HFFc6 (cell line): ENCODE measurements at regions not wholly inside any gene's neighbourhood (a gene's known extent, or its start where the extent isn't known, plus 50 kb on each side); places are given as distances from the start of the nearest gene placed in this dataset.

Experiments used
- DNase-seq: peaks from one replicate; pipeline ENCODE4 v3.0.0-alpha.2; 2018
- H3K27ac Mint-ChIP-seq: 2 replicates; pipeline ENCODE4 v1.8.0; 2020; ENCODE audit warnings: mild to moderate bottlenecking, mixed read lengths
- H3K27me3 Mint-ChIP-seq: 2 replicates; pipeline ENCODE4 v1.8.0; 2021; ENCODE audit warnings: mild to moderate bottlenecking, moderate library complexity, mixed read lengths; ENCODE audit not compliant: insufficient read depth
- H3K36me3 Mint-ChIP-seq: 2 replicates; pipeline ENCODE4 v1.8.0; 2021; ENCODE audit warnings: low read depth, mixed read lengths
- H3K4me1 Mint-ChIP-seq: 2 replicates; pipeline ENCODE4 v1.8.0; 2020; ENCODE audit warnings: low read depth, mixed read lengths
- H3K4me3 Mint-ChIP-seq: 2 replicates; pipeline ENCODE4 v1.8.0; 2020; ENCODE audit warnings: mild to moderate bottlenecking, moderate library complexity, mixed read lengths
- H3K9me3 Mint-ChIP-seq: 2 replicates; pipeline ENCODE4 v1.8.0; 2020; ENCODE audit warnings: mild to moderate bottlenecking, mixed read lengths
- TF ChIP-seq, protein P1 (sequence below): fragments of 200-600 bp; sonication (generic); IDR thresholded peaks from 2 replicates; pipeline ENCODE4 v1.5.0; 2021; ENCODE audit warnings: antibody characterized with exemption, mild to moderate bottlenecking

DNA sequence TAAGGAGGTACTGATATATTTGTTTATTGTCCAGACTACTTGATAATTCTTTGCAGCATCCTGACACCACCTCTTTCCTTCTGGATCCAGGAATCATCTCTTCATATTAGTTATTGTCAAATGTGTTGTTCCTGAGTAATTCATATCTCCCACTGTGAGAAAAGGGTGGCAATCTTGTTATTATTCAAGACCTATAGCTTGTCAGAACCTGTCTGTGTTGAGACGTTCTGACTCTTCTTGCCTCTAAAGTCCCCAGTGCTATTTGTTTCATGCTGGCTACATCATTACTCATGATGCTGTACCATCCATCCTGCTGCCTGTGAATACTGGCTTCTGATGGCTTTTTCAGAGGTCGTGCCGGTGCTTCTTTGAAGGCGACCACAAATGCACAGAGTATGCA is 68.7 kb upstream of the TAF11L2 start:
- H3K4me3 Mint-ChIP-seq: no peak overlapping the region
- H3K27me3 Mint-ChIP-seq: peaks cover 28% of the 10 kb centered on the region
- H3K36me3 Mint-ChIP-seq: no peaks in the 10 kb centered on the region
- H3K9me3 Mint-ChIP-seq: no peaks in the 10 kb centered on the region
- no peak for DNase-seq
- H3K4me1 Mint-ChIP-seq: no peaks in the 10 kb centered on the region
- TF ChIP-seq, protein P1, sequence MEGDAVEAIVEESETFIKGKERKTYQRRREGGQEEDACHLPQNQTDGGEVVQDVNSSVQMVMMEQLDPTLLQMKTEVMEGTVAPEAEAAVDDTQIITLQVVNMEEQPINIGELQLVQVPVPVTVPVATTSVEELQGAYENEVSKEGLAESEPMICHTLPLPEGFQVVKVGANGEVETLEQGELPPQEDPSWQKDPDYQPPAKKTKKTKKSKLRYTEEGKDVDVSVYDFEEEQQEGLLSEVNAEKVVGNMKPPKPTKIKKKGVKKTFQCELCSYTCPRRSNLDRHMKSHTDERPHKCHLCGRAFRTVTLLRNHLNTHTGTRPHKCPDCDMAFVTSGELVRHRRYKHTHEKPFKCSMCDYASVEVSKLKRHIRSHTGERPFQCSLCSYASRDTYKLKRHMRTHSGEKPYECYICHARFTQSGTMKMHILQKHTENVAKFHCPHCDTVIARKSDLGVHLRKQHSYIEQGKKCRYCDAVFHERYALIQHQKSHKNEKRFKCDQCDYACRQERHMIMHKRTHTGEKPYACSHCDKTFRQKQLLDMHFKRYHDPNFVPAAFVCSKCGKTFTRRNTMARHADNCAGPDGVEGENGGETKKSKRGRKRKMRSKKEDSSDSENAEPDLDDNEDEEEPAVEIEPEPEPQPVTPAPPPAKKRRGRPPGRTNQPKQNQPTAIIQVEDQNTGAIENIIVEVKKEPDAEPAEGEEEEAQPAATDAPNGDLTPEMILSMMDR: no peak
- no peak overlapping the region for H3K27ac Mint-ChIP-seq

DNA sequence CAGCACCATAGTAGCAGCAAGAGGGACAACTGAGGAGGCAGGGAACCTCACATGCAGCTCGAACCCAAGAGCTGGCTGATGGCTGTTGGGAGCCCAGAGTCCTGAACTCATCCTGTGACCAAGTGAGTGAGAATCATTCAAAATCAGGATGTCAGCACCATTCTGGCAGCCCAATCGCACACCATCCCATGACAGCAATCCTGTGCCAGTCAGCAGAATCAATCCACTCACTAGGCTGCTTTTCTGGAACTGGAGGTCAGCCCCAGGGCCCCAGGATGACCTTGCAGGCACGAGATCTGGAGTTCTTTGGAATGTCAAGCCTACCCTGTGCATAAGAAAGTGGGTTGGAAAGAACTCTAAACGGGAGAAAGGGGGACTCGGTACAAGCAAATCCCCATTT is 67.8 kb upstream of the TAF11L2 start:
- Mint-ChIP-seq H3K4me1 (no peaks in the 10 kb centered on the region), H3K27me3 (peaks cover 20% of the 10 kb centered on the region), H3K4me3 (no peak overlapping the region), H3K36me3 (no peaks in the 10 kb centered on the region), H3K27ac (no peak overlapping the region), H3K9me3 (no peaks in the 10 kb centered on the region)
- TF ChIP-seq, protein P1: no peak
- DNase-seq: no peak

DNA sequence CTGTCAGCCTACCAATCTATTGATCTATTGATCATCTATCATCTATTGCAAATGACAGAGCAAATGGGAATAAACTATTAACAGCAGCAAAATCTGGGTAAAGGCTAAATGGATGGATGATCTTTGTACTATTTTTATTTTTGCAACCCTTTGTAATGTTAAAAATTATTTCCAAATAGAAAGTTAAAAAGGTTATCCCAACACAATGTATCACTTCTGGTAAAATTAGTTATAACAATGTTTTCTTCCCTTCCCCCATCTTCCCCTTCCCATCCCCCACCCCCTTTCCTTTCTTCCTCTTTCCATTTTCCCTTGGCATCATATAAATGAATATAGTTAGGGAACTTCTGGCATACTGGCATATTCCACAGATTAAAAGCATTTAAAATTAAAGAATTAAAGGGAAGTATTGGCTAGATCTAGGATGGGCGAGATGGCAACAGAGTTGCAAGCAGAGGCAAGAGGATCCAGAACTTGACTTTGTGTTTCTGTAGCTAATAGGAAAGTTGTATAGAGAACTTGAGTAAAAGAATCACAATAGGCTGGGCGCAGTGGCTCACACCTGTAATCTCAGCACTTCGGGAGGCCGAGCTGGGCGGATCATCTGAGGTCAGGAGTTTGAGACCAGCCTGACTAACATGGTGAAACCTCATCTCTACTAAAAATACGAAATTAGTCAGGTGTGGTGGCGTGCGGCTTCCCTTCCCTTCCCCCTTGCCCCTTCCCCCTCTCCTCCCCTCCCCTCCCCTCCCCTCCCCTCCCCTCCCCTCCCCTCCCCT is 66.6 kb upstream of the TAF11L2 start:
- Mint-ChIP-seq H3K4me1 (peaks cover 11% of the 10 kb centered on the region), H3K36me3 (no peaks in the 10 kb centered on the region), H3K27ac (no peak overlapping the region), H3K27me3 (peaks cover 19% of the 10 kb centered on the region), H3K9me3 (no peaks in the 10 kb centered on the region), H3K4me3 (no peak overlapping the region)
- TF ChIP-seq, protein P1: no peak
- DNase-seq: no peak

DNA sequence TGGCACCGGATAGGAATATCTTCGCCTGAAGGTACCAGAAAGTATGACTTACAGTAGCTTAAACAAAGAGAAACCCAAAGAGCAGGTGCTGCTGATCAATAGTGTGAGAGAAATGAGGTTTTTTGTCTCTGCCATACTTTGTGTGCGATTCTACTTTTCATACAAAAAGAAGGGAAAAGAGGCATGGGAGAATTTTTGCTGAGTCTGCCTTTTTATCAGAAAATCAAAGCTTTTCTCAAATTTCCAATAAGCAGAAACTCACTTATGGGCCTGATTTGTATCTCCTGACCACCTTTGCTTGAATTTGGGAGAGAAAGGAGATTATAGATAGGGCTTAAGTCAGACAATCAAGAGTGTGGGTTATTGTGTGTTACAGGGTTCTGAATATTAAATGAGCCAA is 65.5 kb upstream of the TAF11L2 start:
- Mint-ChIP-seq H3K9me3 (no peaks in the 10 kb centered on the region), H3K36me3 (no peaks in the 10 kb centered on the region), H3K4me3 (no peak overlapping the region), H3K27ac (no peak overlapping the region), H3K4me1 (peaks cover 22% of the 10 kb centered on the region), H3K27me3 (peaks cover 17% of the 10 kb centered on the region)
- TF ChIP-seq, protein P1: no peak
- DNase-seq: no peak

DNA sequence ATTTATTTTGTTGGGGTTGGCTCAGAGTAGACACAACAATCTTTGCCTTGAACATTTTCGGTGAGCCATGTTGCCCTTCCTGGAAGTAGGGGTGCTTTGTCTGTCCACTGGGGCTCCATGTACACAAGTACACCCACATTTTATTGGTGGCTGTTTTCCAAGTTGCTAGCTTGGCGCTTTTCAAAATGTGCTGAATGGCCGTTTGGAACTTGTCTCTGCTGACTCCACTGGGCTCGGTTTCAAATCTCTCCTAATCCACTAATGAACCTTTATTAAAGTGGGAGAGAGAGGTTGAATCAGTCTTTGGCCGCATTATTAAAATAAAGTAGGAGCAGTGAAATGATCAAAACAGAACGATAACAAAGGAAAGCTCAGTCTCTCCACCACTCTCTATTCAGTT is 64.6 kb upstream of the TAF11L2 start:
- TF ChIP-seq, protein P1: no peak
- H3K27ac Mint-ChIP-seq: no peak overlapping the region
- H3K36me3 Mint-ChIP-seq: no peaks in the 10 kb centered on the region
- peaks cover 22% of the 10 kb centered on the region for H3K4me1 Mint-ChIP-seq
- peaks cover 19% of the 10 kb centered on the region for H3K27me3 Mint-ChIP-seq
- no peaks in the 10 kb centered on the region for H3K9me3 Mint-ChIP-seq
- DNase-seq: no peak
- H3K4me3 Mint-ChIP-seq: no peak overlapping the region
